ENCODE measurements at regions not wholly inside any gene's neighbourhood (a gene's known extent, or its start where the extent isn't known, plus 50 kb on each side); places are given as distances from the start of the nearest gene placed in this dataset.

DNA sequence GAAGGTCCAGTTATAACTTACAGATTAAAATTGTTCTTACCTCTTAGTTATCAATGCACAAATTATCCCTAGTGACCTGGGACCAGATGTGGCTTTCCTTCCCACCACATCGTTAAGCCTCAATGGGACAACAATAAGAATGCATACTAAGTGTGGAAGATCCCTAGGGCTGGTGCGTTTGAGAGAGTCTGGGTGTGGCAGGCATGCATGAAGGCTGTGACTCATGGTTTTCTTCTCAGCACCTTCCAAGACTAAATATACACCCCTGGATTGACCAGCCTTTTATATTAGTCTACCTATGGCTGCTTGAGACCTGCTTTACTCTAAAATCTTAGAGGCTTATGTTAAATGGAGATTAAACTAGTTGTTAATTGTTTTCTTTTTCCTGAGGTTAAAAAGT, 261.7 kb upstream of the SLC14A2 start:
- TF ChIP-seq, protein P1, sequence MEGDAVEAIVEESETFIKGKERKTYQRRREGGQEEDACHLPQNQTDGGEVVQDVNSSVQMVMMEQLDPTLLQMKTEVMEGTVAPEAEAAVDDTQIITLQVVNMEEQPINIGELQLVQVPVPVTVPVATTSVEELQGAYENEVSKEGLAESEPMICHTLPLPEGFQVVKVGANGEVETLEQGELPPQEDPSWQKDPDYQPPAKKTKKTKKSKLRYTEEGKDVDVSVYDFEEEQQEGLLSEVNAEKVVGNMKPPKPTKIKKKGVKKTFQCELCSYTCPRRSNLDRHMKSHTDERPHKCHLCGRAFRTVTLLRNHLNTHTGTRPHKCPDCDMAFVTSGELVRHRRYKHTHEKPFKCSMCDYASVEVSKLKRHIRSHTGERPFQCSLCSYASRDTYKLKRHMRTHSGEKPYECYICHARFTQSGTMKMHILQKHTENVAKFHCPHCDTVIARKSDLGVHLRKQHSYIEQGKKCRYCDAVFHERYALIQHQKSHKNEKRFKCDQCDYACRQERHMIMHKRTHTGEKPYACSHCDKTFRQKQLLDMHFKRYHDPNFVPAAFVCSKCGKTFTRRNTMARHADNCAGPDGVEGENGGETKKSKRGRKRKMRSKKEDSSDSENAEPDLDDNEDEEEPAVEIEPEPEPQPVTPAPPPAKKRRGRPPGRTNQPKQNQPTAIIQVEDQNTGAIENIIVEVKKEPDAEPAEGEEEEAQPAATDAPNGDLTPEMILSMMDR (IDR thresholded peaks at IDR 0.05): no peak
- TF ChIP-seq POLR2A (IDR thresholded peaks at IDR 0.05): no peak
